ENCODE measurements at regions not wholly inside any gene's neighbourhood (a gene's known extent, or its start where the extent isn't known, plus 50 kb on each side); places are given as distances from the start of the nearest gene placed in this dataset.

DNA sequence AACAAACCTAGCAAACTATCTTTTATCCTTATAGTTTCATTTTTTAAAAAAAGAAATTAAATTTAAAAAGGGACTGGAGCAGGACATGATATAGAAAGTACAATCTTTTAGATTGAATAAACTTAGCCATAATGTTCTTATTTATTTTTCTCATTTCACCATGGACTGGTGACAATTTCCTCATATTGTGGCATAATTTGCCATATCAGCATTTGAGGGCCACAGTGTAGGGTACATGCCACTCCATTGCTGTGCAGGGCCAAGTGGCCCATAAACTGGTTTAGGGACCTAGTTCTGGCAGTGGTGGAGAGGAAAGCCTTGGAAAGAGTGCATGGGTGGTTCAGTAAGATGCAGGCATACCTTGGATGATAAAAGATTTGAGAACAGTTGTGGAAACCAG is 232.9 kb upstream of the ELL2 start:
- H3K9me3 ChIP-seq (ENCODE audit: insufficient read depth, low read depth): no peaks in the 10 kb centered on the region; the same call in 1 of the 2 replicates
- H3K27ac ChIP-seq: no peak overlapping the region
- TF ChIP-seq EZH2 (IDR thresholded peaks at IDR 0.05; ENCODE audit: low read depth): no peak
- TF ChIP-seq, protein P1, sequence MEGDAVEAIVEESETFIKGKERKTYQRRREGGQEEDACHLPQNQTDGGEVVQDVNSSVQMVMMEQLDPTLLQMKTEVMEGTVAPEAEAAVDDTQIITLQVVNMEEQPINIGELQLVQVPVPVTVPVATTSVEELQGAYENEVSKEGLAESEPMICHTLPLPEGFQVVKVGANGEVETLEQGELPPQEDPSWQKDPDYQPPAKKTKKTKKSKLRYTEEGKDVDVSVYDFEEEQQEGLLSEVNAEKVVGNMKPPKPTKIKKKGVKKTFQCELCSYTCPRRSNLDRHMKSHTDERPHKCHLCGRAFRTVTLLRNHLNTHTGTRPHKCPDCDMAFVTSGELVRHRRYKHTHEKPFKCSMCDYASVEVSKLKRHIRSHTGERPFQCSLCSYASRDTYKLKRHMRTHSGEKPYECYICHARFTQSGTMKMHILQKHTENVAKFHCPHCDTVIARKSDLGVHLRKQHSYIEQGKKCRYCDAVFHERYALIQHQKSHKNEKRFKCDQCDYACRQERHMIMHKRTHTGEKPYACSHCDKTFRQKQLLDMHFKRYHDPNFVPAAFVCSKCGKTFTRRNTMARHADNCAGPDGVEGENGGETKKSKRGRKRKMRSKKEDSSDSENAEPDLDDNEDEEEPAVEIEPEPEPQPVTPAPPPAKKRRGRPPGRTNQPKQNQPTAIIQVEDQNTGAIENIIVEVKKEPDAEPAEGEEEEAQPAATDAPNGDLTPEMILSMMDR (conservative IDR thresholded peaks at IDR 0.05): no peak
- no peaks in the 10 kb centered on the region for H3K9me2 ChIP-seq (ENCODE audit: insufficient read depth)
- POLR2A ChIA-PET (ENCODE audit: unreplicated experiment): no interaction called here
- no peak overlapping the region for H2AFZ ChIP-seq
- DNase-seq: no peak
- H3K27me3 ChIP-seq (ENCODE audit: insufficient read depth, low read depth): no peaks in the 10 kb centered on the region
- no peak overlapping the region for H3K4me3 ChIP-seq
- CTCF ChIA-PET: no interaction called here
- no peaks in the 10 kb centered on the region for H3K4me1 ChIP-seq (replicated peaks; ENCODE audit: insufficient read depth)
- no peaks in the 10 kb centered on the region for H4K20me1 ChIP-seq (ENCODE audit: insufficient read depth)
- no TSS peak for BruUV-seq (replicated peaks)
- H3F3A ChIP-seq (ENCODE audit: insufficient read depth, low read depth): no peaks in the 10 kb centered on the region
- no peaks in the 10 kb centered on the region for H3K36me3 ChIP-seq (ENCODE audit: low read depth)
- intact Hi-C loops (cut with micrococcal nuclease; ENCODE audit: unreplicated experiment): no loop called here
- no peaks in the 10 kb centered on the region for H3K79me2 ChIP-seq (ENCODE audit: low read depth)
- no peak overlapping the region for H3K4me2 ChIP-seq

DNA sequence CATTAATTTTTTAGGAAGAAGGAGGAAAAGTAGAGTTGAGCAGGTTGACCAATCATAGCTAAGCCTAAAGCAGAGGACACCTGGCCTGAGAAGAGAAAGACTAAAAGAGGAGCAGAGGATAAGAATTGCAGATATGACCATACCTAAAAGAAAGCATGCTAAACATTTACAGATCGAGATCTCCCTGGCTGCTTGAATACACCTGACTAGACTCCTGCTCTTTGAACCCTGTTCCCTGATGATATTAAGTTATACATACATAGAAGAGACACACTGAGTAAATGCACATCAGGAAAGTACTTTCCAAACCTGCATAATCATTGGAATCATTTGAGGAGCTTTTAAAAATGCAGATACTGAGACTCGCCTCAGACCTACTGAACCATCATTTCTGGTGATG is 232.3 kb upstream of the ELL2 start:
- H3K27ac ChIP-seq: no peak overlapping the region
- ChIA-PET CTCF (no interaction called here), POLR2A (ENCODE audit: unreplicated experiment) (no interaction called here)
- intact Hi-C loops (cut with micrococcal nuclease; ENCODE audit: unreplicated experiment): no loop called here
- DNase-seq: no peak
- no peak overlapping the region for H3K4me2 ChIP-seq
- no peak overlapping the region for H3K4me3 ChIP-seq
- no TSS peak for BruUV-seq (replicated peaks)
- TF ChIP-seq, protein P1 (conservative IDR thresholded peaks at IDR 0.05): no peak
- no peak for TF ChIP-seq EZH2 (IDR thresholded peaks at IDR 0.05; ENCODE audit: low read depth)
- H3K79me2 ChIP-seq (ENCODE audit: low read depth): no peaks in the 10 kb centered on the region
- H3K4me1 ChIP-seq (replicated peaks; ENCODE audit: insufficient read depth): no peaks in the 10 kb centered on the region
- H3K27me3 ChIP-seq (ENCODE audit: insufficient read depth, low read depth): no peaks in the 10 kb centered on the region
- H2AFZ ChIP-seq: no peak overlapping the region
- H3K9me2 ChIP-seq (ENCODE audit: insufficient read depth): no peaks in the 10 kb centered on the region
- H3K9me3 ChIP-seq (ENCODE audit: insufficient read depth, low read depth): no peaks in the 10 kb centered on the region; the same call in 1 of the 2 replicates
- H4K20me1 ChIP-seq (ENCODE audit: insufficient read depth): no peaks in the 10 kb centered on the region
- H3F3A ChIP-seq (ENCODE audit: insufficient read depth, low read depth): no peaks in the 10 kb centered on the region
- no peaks in the 10 kb centered on the region for H3K36me3 ChIP-seq (ENCODE audit: low read depth)

DNA sequence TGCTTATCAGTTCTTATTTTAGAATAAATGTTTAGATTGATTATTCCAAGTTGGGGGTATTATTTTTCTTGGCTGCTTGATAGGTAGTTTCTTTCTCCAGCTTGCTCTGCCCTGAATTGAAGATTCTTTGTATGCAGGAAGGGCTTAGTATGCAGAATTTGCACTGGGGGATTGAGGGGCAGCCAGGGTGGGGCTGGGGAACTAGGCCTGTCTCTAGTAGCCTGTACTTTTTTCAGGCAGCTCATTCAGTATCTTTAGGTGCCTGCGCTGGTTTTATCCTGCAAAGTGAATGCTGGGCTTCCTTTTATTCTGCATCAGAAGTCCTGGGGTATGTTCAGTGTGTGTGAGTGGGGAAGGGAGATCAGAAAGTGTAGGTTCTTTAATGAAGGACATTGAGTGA is 228.3 kb upstream of the ELL2 start:
- H2AFZ ChIP-seq: no peak overlapping the region
- intact Hi-C loops (cut with micrococcal nuclease; ENCODE audit: unreplicated experiment): no loop called here
- no peak overlapping the region for H3K27ac ChIP-seq
- H3K9me2 ChIP-seq (ENCODE audit: insufficient read depth): no peaks in the 10 kb centered on the region
- TF ChIP-seq, protein P1 (conservative IDR thresholded peaks at IDR 0.05): no peak
- no peak for TF ChIP-seq EZH2 (IDR thresholded peaks at IDR 0.05; ENCODE audit: low read depth)
- no peak for DNase-seq
- no peaks in the 10 kb centered on the region for H3K27me3 ChIP-seq (ENCODE audit: insufficient read depth, low read depth)
- ChIA-PET POLR2A (ENCODE audit: unreplicated experiment) (no interaction called here), CTCF (no interaction called here)
- no peaks in the 10 kb centered on the region for H3K79me2 ChIP-seq (ENCODE audit: low read depth)
- H3K9me3 ChIP-seq (ENCODE audit: insufficient read depth, low read depth): peaks cover 4% of the 10 kb centered on the region
- H3K4me2 ChIP-seq: no peak overlapping the region
- H4K20me1 ChIP-seq (ENCODE audit: insufficient read depth): no peaks in the 10 kb centered on the region
- no peaks in the 10 kb centered on the region for H3F3A ChIP-seq (ENCODE audit: insufficient read depth, low read depth)
- H3K4me1 ChIP-seq (replicated peaks; ENCODE audit: insufficient read depth): no peaks in the 10 kb centered on the region
- H3K4me3 ChIP-seq: no peak overlapping the region
- no TSS peak for BruUV-seq (replicated peaks)
- no peaks in the 10 kb centered on the region for H3K36me3 ChIP-seq (ENCODE audit: low read depth)
